AG04450 (cell line): ENCODE measurements at regions not wholly inside any gene's neighbourhood (a gene's known extent, or its start where the extent isn't known, plus 50 kb on each side); places are given as distances from the start of the nearest gene placed in this dataset.

Source experiments
- CTCF ChIA-PET: fragments of 300-600, 350-600 bp; formaldehyde crosslinking; extraction: SDS; loops from one replicate; lab custom pipeline; 2022; ENCODE audit warnings: antibody characterized with exemption, inconsistent platforms; lab: Charles Lee
- POLR2A ChIA-PET: fragments of 350-600 bp; formaldehyde crosslinking; extraction: SDS; loops from one replicate; lab custom pipeline; 2021; ENCODE audit warnings: antibody characterized with exemption, inconsistent platforms; lab: Yijun Ruan, JAX
- DNase-seq: peaks from one replicate; pipeline ENCODE4 v3.0.0-alpha.2; 2011; ENCODE audit warnings: low read depth, low spot score
- H3K27ac ChIP-seq: one replicate; pipeline ENCODE4 v1.5.1; 2012; ENCODE audit warnings: low read depth, low read length, control low read depth
- H3K27me3 ChIP-seq: one replicate; pipeline ENCODE4 v1.6.0; 2012; ENCODE audit warnings: low read length; ENCODE audit not compliant: control insufficient read depth, insufficient read depth
- H3K4me3 ChIP-seq: 2 replicates; pipeline ENCODE4 v1.5.1; 2011; ENCODE audit warnings: mild to moderate bottlenecking, low read depth, low read length, control low read depth
- H3K9me3 ChIP-seq: 2 replicates; pipeline ENCODE4 v1.5.1; 2012; ENCODE audit warnings: low read length; ENCODE audit not compliant: control insufficient read depth, insufficient read depth
- TF ChIP-seq, protein P1 (sequence below): IDR thresholded peaks from 2 replicates; pipeline ENCODE4 v1.5.1; 2011; ENCODE audit warnings: low read depth, low read length, control low read depth, inconsistent platforms

GRCh38 chr21:31408301-31409088 is 64.4 kb upstream of the TIAM1 start:
- no peaks in the 10 kb centered on the region for H3K27me3 ChIP-seq
- no peak overlapping the region for H3K27ac ChIP-seq
- no peaks in the 10 kb centered on the region for H3K9me3 ChIP-seq
- TF ChIP-seq, protein P1, sequence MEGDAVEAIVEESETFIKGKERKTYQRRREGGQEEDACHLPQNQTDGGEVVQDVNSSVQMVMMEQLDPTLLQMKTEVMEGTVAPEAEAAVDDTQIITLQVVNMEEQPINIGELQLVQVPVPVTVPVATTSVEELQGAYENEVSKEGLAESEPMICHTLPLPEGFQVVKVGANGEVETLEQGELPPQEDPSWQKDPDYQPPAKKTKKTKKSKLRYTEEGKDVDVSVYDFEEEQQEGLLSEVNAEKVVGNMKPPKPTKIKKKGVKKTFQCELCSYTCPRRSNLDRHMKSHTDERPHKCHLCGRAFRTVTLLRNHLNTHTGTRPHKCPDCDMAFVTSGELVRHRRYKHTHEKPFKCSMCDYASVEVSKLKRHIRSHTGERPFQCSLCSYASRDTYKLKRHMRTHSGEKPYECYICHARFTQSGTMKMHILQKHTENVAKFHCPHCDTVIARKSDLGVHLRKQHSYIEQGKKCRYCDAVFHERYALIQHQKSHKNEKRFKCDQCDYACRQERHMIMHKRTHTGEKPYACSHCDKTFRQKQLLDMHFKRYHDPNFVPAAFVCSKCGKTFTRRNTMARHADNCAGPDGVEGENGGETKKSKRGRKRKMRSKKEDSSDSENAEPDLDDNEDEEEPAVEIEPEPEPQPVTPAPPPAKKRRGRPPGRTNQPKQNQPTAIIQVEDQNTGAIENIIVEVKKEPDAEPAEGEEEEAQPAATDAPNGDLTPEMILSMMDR: no peak
- POLR2A ChIA-PET: interaction anchor here (0.6 kb wide), 1 partner anchor 263 kb away, joined by 6 read pairs; no protein-coding TSS in a partner anchor
- H3K4me3 ChIP-seq: no peak overlapping the region
- DNase-seq: no peak
- CTCF ChIA-PET: no interaction called here

DNA sequence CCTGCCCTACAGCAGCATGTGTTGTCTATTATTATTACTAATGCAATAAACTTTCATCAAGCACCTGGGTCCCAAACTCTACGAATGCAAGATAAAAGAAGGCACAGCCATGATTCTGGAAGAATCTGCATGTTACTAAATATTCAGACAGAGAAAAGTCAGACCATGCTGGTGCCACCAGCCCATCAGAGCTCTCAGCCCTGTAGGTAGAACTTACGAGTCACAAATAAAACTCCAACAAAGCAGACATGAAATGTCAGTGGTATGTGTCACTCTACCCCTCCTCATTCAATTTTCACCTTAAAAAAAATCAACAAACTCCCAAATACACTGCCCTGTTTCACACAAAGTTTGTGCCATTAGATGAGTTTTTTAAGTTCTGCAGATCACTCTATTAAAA is 62.4 kb upstream of the TIAM1 start:
- TF ChIP-seq, protein P1: no peak
- DNase-seq: no peak
- Histone ChIP-seq H3K9me3 (no peaks in the 10 kb centered on the region), H3K4me3 (no peak overlapping the region), H3K27ac (no peak overlapping the region), H3K27me3 (no peaks in the 10 kb centered on the region)
- ChIA-PET CTCF (no interaction called here), POLR2A (no interaction called here)

DNA sequence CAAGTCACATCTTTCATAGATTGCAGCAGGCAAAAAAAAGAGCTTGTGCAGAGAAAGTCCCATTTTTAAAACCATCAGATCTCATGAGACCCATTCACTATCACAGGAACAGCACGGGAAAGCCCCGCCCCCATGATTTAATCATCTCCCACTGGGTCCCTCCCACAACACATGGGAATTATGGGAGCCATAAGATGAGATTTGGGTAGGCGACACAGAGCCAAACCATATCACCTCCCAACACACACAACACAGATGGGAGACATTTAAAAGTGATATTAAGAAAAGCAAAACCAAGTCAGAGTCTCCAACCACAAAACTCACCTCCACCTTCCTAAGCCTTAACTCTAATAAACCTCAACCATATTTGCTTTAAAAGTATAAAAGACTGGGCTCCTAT is 61.5 kb upstream of the TIAM1 start:
- no peak for DNase-seq
- H3K4me3 ChIP-seq: no peak overlapping the region
- H3K27ac ChIP-seq: no peak overlapping the region
- ChIA-PET POLR2A (no interaction called here), CTCF (no interaction called here)
- H3K9me3 ChIP-seq: no peaks in the 10 kb centered on the region
- H3K27me3 ChIP-seq: no peaks in the 10 kb centered on the region
- TF ChIP-seq, protein P1: no peak

DNA sequence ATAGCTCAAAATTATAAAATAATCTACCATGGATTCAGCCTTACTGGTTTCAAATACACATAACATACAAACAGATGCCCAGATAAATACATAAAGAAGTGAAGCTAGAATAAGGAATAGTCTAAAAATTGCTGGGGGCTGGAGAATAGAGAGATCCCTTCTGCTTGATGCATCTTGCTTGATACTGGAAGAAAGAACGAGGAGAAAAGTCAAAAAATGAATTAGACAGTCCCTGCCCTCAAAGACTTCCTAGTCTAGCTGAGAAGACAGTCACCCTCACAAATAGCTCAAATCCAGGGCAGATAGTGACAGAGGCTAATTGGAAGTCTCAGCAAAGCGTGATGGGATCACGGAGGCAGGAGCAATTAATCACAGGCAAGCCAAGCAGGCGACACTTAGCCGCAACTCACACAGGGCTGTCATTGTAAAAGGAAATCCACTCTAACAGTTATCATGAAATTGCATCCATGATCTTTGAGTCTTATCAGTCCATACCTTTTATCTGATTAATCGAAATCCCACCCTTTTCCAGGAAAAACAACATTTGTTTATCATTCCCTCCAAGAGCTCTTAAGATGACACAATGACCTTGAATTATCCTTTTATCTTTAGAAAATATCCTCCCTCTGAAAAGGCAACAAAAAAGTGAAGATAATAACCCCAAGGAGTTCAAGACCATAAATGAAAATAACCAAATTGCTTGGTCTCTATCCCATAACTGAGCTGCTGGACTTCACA is 59.7 kb upstream of the TIAM1 start:
- TF ChIP-seq, protein P1: no peak
- no peak for DNase-seq
- CTCF ChIA-PET: no interaction called here

GRCh38 chr21:31399591-31399990 is 55.5 kb upstream of the TIAM1 start:
- DNase-seq: no peak
- TF ChIP-seq, protein P1: no peak
- POLR2A ChIA-PET: no interaction called here
- H3K27ac ChIP-seq: no peak overlapping the region
- no peak overlapping the region for H3K4me3 ChIP-seq
- no peaks in the 10 kb centered on the region for H3K9me3 ChIP-seq
- CTCF ChIA-PET: no interaction called here
- peaks cover 2% of the 10 kb centered on the region for H3K27me3 ChIP-seq

More for the DNA sequence above, 59.7 kb upstream of the TIAM1 start:
- H3K27me3 ChIP-seq: no peaks in the 10 kb centered on the region
- POLR2A ChIA-PET: no interaction called here
- H3K9me3 ChIP-seq: no peaks in the 10 kb centered on the region
- no peak overlapping the region for H3K4me3 ChIP-seq
- H3K27ac ChIP-seq: no peak overlapping the region
